ENCODE measurements at regions not wholly inside any gene's neighbourhood (a gene's known extent, or its start where the extent isn't known, plus 50 kb on each side); places are given as distances from the start of the nearest gene placed in this dataset.
"Not testable (repeated sequence)": the region's sequence is repeated elsewhere in the genome, so short reads cannot be mapped to it uniquely, and the experiment has no call there.

- DNase-seq: no peak
These were observed 1802.5 kb downstream of the EFNA5 start for GRCh38 chr5:105868038-105868780.

- no peak for DNase-seq
These were observed 1804.9 kb downstream of the EFNA5 start for GRCh38 chr5:105865834-105866233.

DNA sequence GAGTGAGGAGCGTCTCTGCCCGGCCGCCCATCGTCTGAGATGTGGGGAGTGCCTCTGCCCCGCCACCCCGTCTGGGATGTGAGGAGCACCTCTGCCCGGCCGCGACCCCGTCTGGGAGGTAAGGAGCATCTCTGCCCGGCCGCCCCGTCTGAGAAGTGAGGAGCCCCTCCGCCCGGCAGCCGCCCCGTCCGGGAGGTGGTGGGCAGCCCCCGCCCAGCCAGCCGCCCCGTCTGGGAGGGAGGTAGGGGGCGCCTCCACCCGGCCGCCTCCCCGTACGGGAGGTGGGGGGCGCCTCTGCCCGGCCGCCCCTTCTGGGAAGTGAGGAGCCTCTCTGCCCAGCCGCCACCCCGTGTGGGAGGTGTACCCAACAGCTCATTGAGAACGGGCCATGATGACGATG lies 1811.4 kb downstream of the EFNA5 start:
- not testable (repeated sequence) for DNase-seq

GRCh38 chr5:105849701-105850100 lies 1821.0 kb downstream of the EFNA5 start:
- DNase-seq: no peak

GRCh38 chr5:105840800-105841199 lies 1829.9 kb downstream of the EFNA5 start:
- DNase-seq: no peak

DNA sequence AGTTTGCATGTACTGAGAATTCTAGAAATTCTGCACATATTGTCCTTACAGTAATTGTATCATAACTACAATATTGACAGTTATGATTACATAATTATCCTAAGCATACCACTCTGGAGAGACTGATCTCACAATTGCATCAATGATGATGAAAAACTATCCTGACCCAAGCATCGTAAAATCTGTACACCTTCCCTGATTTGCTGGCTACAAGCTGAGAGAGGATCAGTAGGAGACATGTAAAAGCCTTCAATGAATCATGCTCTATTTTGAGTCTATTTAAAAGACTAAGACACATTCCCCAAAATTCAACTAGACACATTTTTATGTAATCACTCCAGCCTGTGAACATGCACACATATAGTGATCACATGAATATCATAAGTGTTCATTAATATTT lies 1833.8 kb downstream of the EFNA5 start:
- no peak for DNase-seq

GRCh38 chr5:105836268-105836667 lies 1834.5 kb downstream of the EFNA5 start:
- no peak for DNase-seq

GRCh38 chr5:105828821-105829220 lies 1841.9 kb downstream of the EFNA5 start:
- DNase-seq: no peak

- DNase-seq: no peak
These were observed 1848.9 kb downstream of the EFNA5 start for GRCh38 chr5:105821800-105822199.

GRCh38 chr5:105817914-105818313 lies 1852.8 kb downstream of the EFNA5 start:
- DNase-seq: no peak

GRCh38 chr5:105817416-105817815 lies 1853.3 kb downstream of the EFNA5 start:
- DNase-seq: no peak

- DNase-seq: no peak
These were observed 1853.8 kb downstream of the EFNA5 start for GRCh38 chr5:105816961-105817360.

DNA sequence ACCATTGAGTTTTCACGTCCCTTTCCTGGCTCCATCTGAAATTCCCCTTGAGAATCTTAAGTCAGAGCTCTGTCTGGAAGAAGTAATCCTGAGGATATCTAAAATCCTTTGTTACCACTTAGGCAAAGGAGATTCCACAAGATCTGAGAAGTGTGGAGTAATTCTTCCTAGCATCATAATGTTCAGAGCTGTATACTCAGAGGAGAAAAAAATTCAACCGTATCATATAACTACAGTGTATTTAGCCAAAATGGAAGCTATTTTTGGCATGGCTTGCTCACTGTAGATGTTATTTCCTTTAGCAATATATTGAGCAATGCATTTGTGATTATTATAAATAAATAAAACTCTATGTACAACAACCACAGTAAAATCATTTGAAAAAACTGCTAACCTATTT lies 1858.4 kb downstream of the EFNA5 start:
- no peak for DNase-seq

DNA sequence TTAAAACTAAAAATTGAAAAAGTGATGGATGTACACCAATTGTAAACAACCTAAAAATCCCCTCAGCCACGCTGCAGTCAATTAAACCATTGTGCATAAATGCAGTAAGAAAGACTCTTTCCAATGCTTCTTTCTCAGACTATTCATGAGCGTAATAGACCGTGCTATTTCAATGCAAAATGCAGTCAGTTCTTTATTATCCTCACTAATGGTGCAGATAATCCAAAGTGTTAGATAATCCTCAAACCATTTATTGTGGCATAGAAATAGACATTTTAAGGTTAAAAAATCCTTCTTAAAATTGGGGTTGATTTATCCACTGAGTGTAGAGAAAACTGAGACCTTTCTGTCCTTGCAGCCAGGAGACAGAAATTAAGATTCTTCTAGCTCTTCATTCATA lies 1862.8 kb downstream of the EFNA5 start:
- DNase-seq: no peak

- DNase-seq: no peak
These were observed 1863.4 kb downstream of the EFNA5 start for GRCh38 chr5:105807290-105807689.

DNA sequence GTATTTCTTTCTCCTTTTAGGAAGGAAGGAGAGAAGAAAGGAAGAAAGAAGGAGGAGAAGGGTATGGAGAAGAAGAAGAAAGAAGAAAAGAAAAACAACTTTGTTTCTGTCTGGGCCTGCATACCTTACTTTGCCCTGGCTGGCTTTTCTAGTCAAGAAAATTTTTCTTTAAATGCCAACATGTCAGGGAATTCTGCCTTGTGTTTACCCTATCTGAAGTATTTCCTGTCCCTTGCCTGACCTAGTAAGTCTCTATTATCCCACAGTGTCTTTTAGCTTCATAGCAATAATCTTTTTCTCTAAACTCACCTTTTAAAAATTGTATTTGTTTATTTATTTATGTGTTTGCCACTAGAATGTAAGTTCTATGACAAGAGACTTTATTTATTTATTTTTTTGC lies 1864.1 kb downstream of the EFNA5 start:
- no peak for DNase-seq

GRCh38 chr5:105803431-105803830 lies 1867.3 kb downstream of the EFNA5 start:
- no peak for DNase-seq

DNA sequence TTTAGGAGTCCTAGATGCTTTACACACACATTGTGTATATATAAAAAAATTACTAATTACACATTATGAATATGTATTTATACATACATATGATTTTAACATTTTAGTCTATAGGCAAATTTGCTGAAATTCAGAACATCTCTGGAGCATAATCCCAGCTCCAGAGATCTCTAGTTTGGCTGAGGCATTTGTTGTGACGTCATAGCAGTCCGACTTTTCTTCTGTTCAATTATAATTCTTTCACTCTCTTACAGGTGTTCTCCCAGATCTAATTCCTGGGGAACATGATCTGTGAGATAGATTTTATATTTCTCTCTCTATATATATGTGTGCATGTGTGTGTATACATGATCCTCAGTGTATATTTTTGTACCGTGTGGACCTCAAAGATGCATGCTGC lies 1876.2 kb downstream of the EFNA5 start:
- DNase-seq: no peak

DNA sequence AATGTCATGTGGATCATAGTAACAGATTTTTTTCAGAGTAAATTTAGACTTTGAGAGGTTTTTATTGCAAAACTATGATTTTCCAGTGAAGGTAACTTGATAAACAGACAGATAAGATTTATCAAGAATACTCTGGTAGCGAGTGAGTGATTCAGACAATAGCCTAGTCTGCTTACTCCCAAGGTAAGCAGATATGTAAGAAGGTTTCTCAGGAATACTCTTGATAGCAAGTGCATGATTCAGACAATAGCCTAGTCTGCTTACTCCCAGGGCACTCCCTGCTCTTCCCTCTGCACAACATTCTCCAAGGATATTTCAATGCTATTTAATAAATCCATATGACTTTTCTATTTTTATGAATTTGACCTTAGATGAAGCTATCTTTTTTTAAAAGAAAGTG lies 1881.5 kb downstream of the EFNA5 start:
- no peak for DNase-seq

DNA sequence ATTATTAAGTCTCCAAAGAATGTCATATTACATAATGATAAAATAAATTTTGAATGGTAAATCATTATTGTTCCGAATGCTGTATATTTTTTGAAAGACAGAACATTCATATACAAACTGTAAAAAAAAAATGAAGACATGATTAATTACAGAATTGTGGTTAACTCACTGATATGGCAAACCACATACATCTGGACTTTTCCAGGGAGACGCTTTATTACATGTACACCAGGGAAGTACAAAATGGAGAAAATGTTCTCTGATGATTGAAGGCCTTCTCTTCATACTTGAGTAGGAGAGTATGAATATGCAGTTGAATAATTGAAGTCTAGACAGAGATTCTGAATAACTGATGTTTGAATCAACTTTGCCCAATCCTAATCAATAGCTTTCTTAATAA lies 1886.9 kb downstream of the EFNA5 start:
- no peak for DNase-seq

GRCh38 chr5:105782501-105782900 lies 1888.2 kb downstream of the EFNA5 start:
- DNase-seq: no peak

GRCh38 chr5:105773241-105773640 lies 1897.5 kb downstream of the EFNA5 start:
- DNase-seq: no peak

- DNase-seq: no peak
These were observed 1903.5 kb downstream of the EFNA5 start for GRCh38 chr5:105767267-105767666.

GRCh38 chr5:105762728-105763127 lies 1908.0 kb downstream of the EFNA5 start:
- DNase-seq: no peak

DNA sequence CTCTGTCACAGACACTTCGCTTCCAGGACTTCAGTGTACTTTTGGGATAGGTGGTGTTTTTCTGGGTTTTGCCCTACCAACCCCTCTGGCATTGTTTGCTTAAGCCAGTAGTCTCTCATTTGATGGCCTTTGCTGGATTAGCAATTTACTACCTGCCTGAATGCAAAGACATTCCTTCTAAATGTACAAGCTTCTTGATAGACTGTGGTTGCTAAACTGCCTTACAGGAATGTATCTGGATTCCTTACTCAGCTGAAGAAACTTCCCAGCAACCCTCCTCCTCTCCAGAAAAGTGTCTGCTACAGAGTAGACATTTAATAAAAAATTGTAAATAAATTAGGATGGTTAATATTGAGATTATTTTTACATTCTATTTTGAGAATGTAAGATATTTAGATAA lies 1916.7 kb downstream of the EFNA5 start:
- no peak for DNase-seq
